ENCODE measurements at regions not wholly inside any gene's neighbourhood (a gene's known extent, or its start where the extent isn't known, plus 50 kb on each side); places are given as distances from the start of the nearest gene placed in this dataset.

GRCh38 chr3:56994391-56994790, 66.1 kb upstream of the SPATA12 start:
- no peak for DNase-seq (ENCODE audit: low spot score)
- Histone ChIP-seq H3K4me3 (no peak overlapping the region), H3K27ac (no peak overlapping the region)
- TF ChIP-seq CTCF (IDR thresholded peaks at IDR 0.05) = no peak

GRCh38 chr3:56990641-56991015, 69.8 kb upstream of the SPATA12 start:
- no peak overlapping the region for H3K4me3 ChIP-seq
- no peak for TF ChIP-seq CTCF (IDR thresholded peaks at IDR 0.05)
- no peak for DNase-seq (ENCODE audit: low spot score)
- no peak overlapping the region for H3K27ac ChIP-seq

- no peak for DNase-seq (ENCODE audit: low spot score)
- Histone ChIP-seq H3K27ac (no peak overlapping the region), H3K4me3 (no peak overlapping the region)
- TF ChIP-seq CTCF (IDR thresholded peaks at IDR 0.05) = no peak
Observed at GRCh38 chr3:56989977-56990640, 70.4 kb upstream of the SPATA12 start.

GRCh38 chr3:56989169-56989976, 71.1 kb upstream of the SPATA12 start:
- no peak overlapping the region for H3K27ac ChIP-seq
- no peak for DNase-seq (ENCODE audit: low spot score)

GRCh38 chr3:56988458-56989168, 71.9 kb upstream of the SPATA12 start:
- Histone ChIP-seq H3K27ac (no peak overlapping the region), H3K4me3 (no peak overlapping the region)
- DNase-seq (ENCODE audit: low spot score) = no peak
- peak; percentile 68 for TF ChIP-seq CTCF (IDR thresholded peaks at IDR 0.05)

More at GRCh38 chr3:56989169-56989976, 71.1 kb upstream of the SPATA12 start:
- no peak for TF ChIP-seq CTCF (IDR thresholded peaks at IDR 0.05)
- no peak overlapping the region for H3K4me3 ChIP-seq

GRCh38 chr3:56987238-56987895, 73.1 kb upstream of the SPATA12 start:
- TF ChIP-seq CTCF (IDR thresholded peaks at IDR 0.05) = no peak
- Histone ChIP-seq H3K27ac (no peak overlapping the region), H3K4me3 (no peak overlapping the region)
- no peak for DNase-seq (ENCODE audit: low spot score)
